Inflammatory macrophage treated with lipopolysaccharide for 4 hours (primary cell): ENCODE measurements at regions not wholly inside any gene's neighbourhood (a gene's known extent, or its start where the extent isn't known, plus 50 kb on each side); places are given as distances from the start of the nearest gene placed in this dataset.

Experiments used
- DNase-seq: peaks from one replicate; pipeline ENCODE4 v3.0.0-alpha.2; 2020

- no peak for DNase-seq
Observed at GRCh38 chr9:135198144-135198543, 110.7 kb downstream of the OLFM1 start.

GRCh38 chr9:135198586-135199285 is 111.3 kb downstream of the OLFM1 start:
- DNase-seq, result no peak

GRCh38 chr9:135199489-135199888 is 112.0 kb downstream of the OLFM1 start:
- DNase-seq, result no peak

GRCh38 chr9:135201711-135202110 is 114.2 kb downstream of the OLFM1 start:
- DNase-seq, result no peak

- no peak for DNase-seq
Observed at GRCh38 chr9:135204177-135204576, 116.7 kb downstream of the OLFM1 start.

GRCh38 chr9:135209136-135209535 is 121.7 kb downstream of the OLFM1 start:
- DNase-seq, result no peak

- no peak for DNase-seq
Observed at GRCh38 chr9:135209852-135210251, 122.4 kb downstream of the OLFM1 start.

GRCh38 chr9:135210676-135211523 is 123.4 kb downstream of the OLFM1 start:
- DNase-seq, result no peak

- no peak for DNase-seq
Observed at GRCh38 chr9:135211524-135211890, 124.0 kb downstream of the OLFM1 start.

GRCh38 chr9:135212961-135213360 is 125.5 kb downstream of the OLFM1 start:
- no peak for DNase-seq

GRCh38 chr9:135213566-135213965 is 126.1 kb downstream of the OLFM1 start:
- no peak for DNase-seq

GRCh38 chr9:135214054-135214640 is 126.7 kb downstream of the OLFM1 start:
- DNase-seq, result no peak

GRCh38 chr9:135214706-135215105 is 127.2 kb downstream of the OLFM1 start:
- no peak for DNase-seq

GRCh38 chr9:135215571-135216161 is 128.2 kb downstream of the OLFM1 start:
- DNase-seq, result no peak

- no peak for DNase-seq
Observed at GRCh38 chr9:135216236-135216635, 128.8 kb downstream of the OLFM1 start.

GRCh38 chr9:135216791-135217441 is 129.4 kb downstream of the OLFM1 start:
- DNase-seq, result no peak

- no peak for DNase-seq
Observed at GRCh38 chr9:135217836-135218235, 130.4 kb downstream of the OLFM1 start.

- no peak for DNase-seq
Observed at GRCh38 chr9:135218331-135219225, 131.1 kb downstream of the OLFM1 start.

GRCh38 chr9:135219676-135220600 is 132.5 kb downstream of the OLFM1 start:
- no peak for DNase-seq
